Mucosa of gallbladder (tissue), 1 donor: ENCODE measurements at regions not wholly inside any gene's neighbourhood (a gene's known extent, or its start where the extent isn't known, plus 50 kb on each side); places are given as distances from the start of the nearest gene placed in this dataset.

Experiments
- DNase-seq: peaks from one replicate; pipeline ENCODE4 v3.0.0-alpha.2; 2020; ENCODE audit warnings: low spot score
- donor health status: DM: no; HTN: no; CAD: no.

- DNase-seq, result no peak
Observed at GRCh38 chr20:60632391-60633262, 619.4 kb upstream of the CDH4 start.

GRCh38 chr20:60634491-60635172, 617.4 kb upstream of the CDH4 start:
- no peak for DNase-seq

- no peak for DNase-seq
Observed at GRCh38 chr20:60636417-60636816, 615.6 kb upstream of the CDH4 start.

GRCh38 chr20:60637801-60638200, 614.3 kb upstream of the CDH4 start:
- DNase-seq, result no peak

- DNase-seq, result no peak
Observed at GRCh38 chr20:60638430-60639098, 613.5 kb upstream of the CDH4 start.

- DNase-seq, result no peak
Observed at GRCh38 chr20:60641879-60642447, 610.1 kb upstream of the CDH4 start.

GRCh38 chr20:60642541-60642940, 609.5 kb upstream of the CDH4 start:
- no peak for DNase-seq

- no peak for DNase-seq
Observed at GRCh38 chr20:60648556-60648955, 603.5 kb upstream of the CDH4 start.

- DNase-seq, result no peak
Observed at GRCh38 chr20:60649541-60649940, 602.5 kb upstream of the CDH4 start.

GRCh38 chr20:60650087-60650486, 602.0 kb upstream of the CDH4 start:
- DNase-seq, result no peak

GRCh38 chr20:60652046-60652445, 600.0 kb upstream of the CDH4 start:
- DNase-seq, result no peak

GRCh38 chr20:60652615-60653014, 599.4 kb upstream of the CDH4 start:
- DNase-seq, result no peak

- DNase-seq, result no peak
Observed at GRCh38 chr20:60653111-60653845, 598.8 kb upstream of the CDH4 start.

- DNase-seq, result no peak
Observed at GRCh38 chr20:60658681-60659080, 593.4 kb upstream of the CDH4 start.

GRCh38 chr20:60659240-60659639, 592.8 kb upstream of the CDH4 start:
- DNase-seq, result no peak

- no peak for DNase-seq
Observed at GRCh38 chr20:60662307-60662706, 589.8 kb upstream of the CDH4 start.

- DNase-seq, result no peak
Observed at GRCh38 chr20:60664106-60664505, 588.0 kb upstream of the CDH4 start.

- DNase-seq, result no peak
Observed at GRCh38 chr20:60667641-60668040, 584.4 kb upstream of the CDH4 start.

- DNase-seq, result no peak
Observed at GRCh38 chr20:60669211-60669610, 582.9 kb upstream of the CDH4 start.

- DNase-seq, result no peak
Observed at GRCh38 chr20:60676011-60676410, 576.0 kb upstream of the CDH4 start.

- DNase-seq, result no peak
Observed at GRCh38 chr20:60677819-60678218, 574.2 kb upstream of the CDH4 start.

GRCh38 chr20:60680554-60680953, 571.5 kb upstream of the CDH4 start:
- DNase-seq, result no peak
